DND-41 (cell line): ENCODE measurements at regions not wholly inside any gene's neighbourhood (a gene's known extent, or its start where the extent isn't known, plus 50 kb on each side); places are given as distances from the start of the nearest gene placed in this dataset.

Experiments used
- ATAC-seq: fragments of 200-7000 bp; cut with Tn5 transposase; 3 replicates; pipeline ENCODE4 v1.9.1; 2021; ENCODE audit warnings: low read depth; ENCODE audit not compliant: insufficient read depth
- DNase-seq: peaks from one replicate; pipeline ENCODE4 v3.0.0-alpha.2; 2020
- H2AFZ ChIP-seq: 2 replicates; pipeline ENCODE4 v1.6.0; 2012; ENCODE audit warnings: low read depth, low read length
- H3K27ac ChIP-seq: 2 replicates; pipeline ENCODE4 v1.5.1; 2012; ENCODE audit warnings: low read length, inconsistent platforms
- H3K27me3 ChIP-seq: fragments of 200-600 bp; sonication (generic); 2 replicates; pipeline ENCODE4 v1.6.0; 2012; ENCODE audit warnings: low read length, mild to moderate bottlenecking, inconsistent platforms; ENCODE audit not compliant: insufficient read depth, poor library complexity
- H3K36me3 ChIP-seq: 2 replicates; pipeline ENCODE4 v1.5.1; 2012; ENCODE audit warnings: low read length, inconsistent platforms; ENCODE audit not compliant: insufficient read depth
- H3K4me1 ChIP-seq: 2 replicates; pipeline ENCODE4 v1.5.1; 2012; ENCODE audit warnings: mild to moderate bottlenecking, low read length; ENCODE audit not compliant: insufficient read depth
- H3K4me2 ChIP-seq: 2 replicates; pipeline ENCODE4 v1.6.0; 2012; ENCODE audit warnings: mild to moderate bottlenecking, moderate library complexity, low read length, inconsistent platforms; ENCODE audit not compliant: insufficient read depth
- H3K4me3 ChIP-seq, 2 experiments: fragments of 200-600 bp in 1 of 2; shearing (Covaris generic) in 1 of 2; 2 replicates each; pipeline ENCODE4 v1.5.1; 2012 to 2016; ENCODE audit warnings: inconsistent platforms in 2 of 2, low read length in 2 of 2, mild to moderate bottlenecking in 2 of 2, low read depth in 1 of 2, moderate library complexity in 1 of 2
- H3K79me2 ChIP-seq: 2 replicates; pipeline ENCODE4 v1.6.0; 2012; ENCODE audit warnings: low read length, inconsistent platforms; ENCODE audit not compliant: insufficient read depth
- H3K9ac ChIP-seq: 2 replicates; pipeline ENCODE4 v1.6.0; 2012; ENCODE audit warnings: low read depth, mild to moderate bottlenecking, inconsistent platforms, low read length, moderate library complexity
- H3K9me3 ChIP-seq: 2 replicates; pipeline ENCODE4 v1.5.1; 2012; ENCODE audit warnings: low read length, moderate library complexity, mild to moderate bottlenecking, inconsistent platforms; ENCODE audit not compliant: insufficient read depth, severe bottlenecking
- H4K20me1 ChIP-seq: 2 replicates; pipeline ENCODE4 v1.6.0; 2012; ENCODE audit warnings: low read length; ENCODE audit not compliant: insufficient read depth
- CTCF ChIP-seq: IDR thresholded peaks from 2 replicates; pipeline ENCODE4 v1.5.1; 2012; ENCODE audit warnings: borderline replicate concordance, low read length, moderate library complexity, mild to moderate bottlenecking; ENCODE audit not compliant: poor library complexity, severe bottlenecking; ENCODE audit errors: extremely low read depth
- EZH2 ChIP-seq: IDR thresholded peaks from 3 replicates; pipeline ENCODE4 v1.6.1; 2012; ENCODE audit warnings: borderline replicate concordance, low read depth, mild to moderate bottlenecking, moderate library complexity, low read length, inconsistent platforms; ENCODE audit not compliant: severe bottlenecking

GRCh38 chr5:154595662-154596061 is 117.6 kb upstream of the HAND1 start:
- DNase-seq (no peak), ATAC-seq (no peak)
- Histone ChIP-seq H3K36me3 (no peaks in the 10 kb centered on the region), H4K20me1 (no peaks in the 10 kb centered on the region), H3K9ac (no peak overlapping the region), H3K27ac (no peak overlapping the region), H3K4me1 (no peaks in the 10 kb centered on the region), H3K27me3 (peaks cover 3% of the 10 kb centered on the region), H3K79me2 (no peaks in the 10 kb centered on the region), H3K4me2 (no peak overlapping the region), H3K4me3 (no peak overlapping the region), H2AFZ (no peak overlapping the region), H3K9me3 (no peaks in the 10 kb centered on the region)
- TF ChIP-seq EZH2 (no peak), CTCF (no peak)

DNA sequence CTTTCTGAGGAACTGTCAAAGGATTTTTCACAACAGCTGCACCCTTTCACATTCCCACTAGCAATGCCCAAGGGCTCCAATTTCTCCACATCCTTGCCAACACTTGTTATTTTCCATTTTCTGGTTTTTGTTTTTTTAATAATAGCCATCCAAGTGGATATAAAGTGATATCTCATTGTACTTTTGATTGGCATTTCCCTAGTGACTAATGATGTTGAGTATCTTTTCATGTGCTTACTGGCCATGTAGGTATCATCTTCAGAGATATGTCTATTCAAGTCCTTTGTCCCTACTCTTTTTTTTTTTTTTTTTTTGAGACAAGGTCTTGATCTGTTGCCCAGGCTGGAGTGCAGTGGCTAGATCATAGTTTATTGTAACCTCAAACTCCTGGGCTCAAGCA is 115.8 kb upstream of the HAND1 start:
- Histone ChIP-seq H4K20me1 (no peaks in the 10 kb centered on the region), H3K4me3 (no peak overlapping the region), H3K4me2 (no peak overlapping the region), H3K9ac (no peak overlapping the region), H2AFZ (no peak overlapping the region), H3K27ac (no peak overlapping the region), H3K36me3 (no peaks in the 10 kb centered on the region), H3K4me1 (no peaks in the 10 kb centered on the region), H3K79me2 (no peaks in the 10 kb centered on the region), H3K27me3 (peaks cover 5% of the 10 kb centered on the region), H3K9me3 (no peaks in the 10 kb centered on the region)
- no peak for ATAC-seq
- no peak for DNase-seq
- TF ChIP-seq EZH2 (no peak), CTCF (no peak)

DNA sequence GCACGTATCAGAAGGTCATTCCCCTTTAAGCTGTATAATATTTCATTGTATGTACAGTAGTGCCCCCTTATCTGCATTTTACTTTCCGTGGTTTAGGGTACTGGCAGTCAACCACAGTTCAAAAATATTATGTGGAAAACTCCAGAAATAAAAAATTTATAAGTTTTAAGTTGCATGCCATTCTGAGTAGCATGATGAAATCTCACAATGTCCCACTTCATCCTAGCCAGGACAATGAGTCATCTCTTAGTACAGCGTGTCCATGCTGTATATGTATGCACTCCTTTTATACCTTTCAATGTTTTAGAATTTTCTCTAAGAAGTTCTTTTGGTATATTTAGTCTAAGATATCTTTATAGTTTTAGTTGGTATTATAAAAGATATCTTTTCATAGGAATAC is 115.0 kb upstream of the HAND1 start:
- ATAC-seq (no peak), DNase-seq (no peak)
- H3K79me2 ChIP-seq, result no peaks in the 10 kb centered on the region
- no peaks in the 10 kb centered on the region for H4K20me1 ChIP-seq
- H3K9ac ChIP-seq, result no peak overlapping the region
- no peaks in the 10 kb centered on the region for H3K36me3 ChIP-seq
- no peak overlapping the region for H2AFZ ChIP-seq
- no peaks in the 10 kb centered on the region for H3K9me3 ChIP-seq
- H3K4me2 ChIP-seq, result no peak overlapping the region
- no peak for TF ChIP-seq CTCF
- no peak for TF ChIP-seq EZH2
- no peak overlapping the region for H3K27ac ChIP-seq
- no peak overlapping the region for H3K4me3 ChIP-seq
- no peaks in the 10 kb centered on the region for H3K4me1 ChIP-seq
- peaks cover 7% of the 10 kb centered on the region for H3K27me3 ChIP-seq
